Tibial artery (tissue), 4 donors: ENCODE measurements at regions not wholly inside any gene's neighbourhood (a gene's known extent, or its start where the extent isn't known, plus 50 kb on each side); places are given as distances from the start of the nearest gene placed in this dataset.
"Not testable (repeated sequence)": the region's sequence is repeated elsewhere in the genome, so short reads cannot be mapped to it uniquely, and the experiment has no call there.

Experiments
- DNase-seq, 2 donors: peaks; one replicate each; pipeline ENCODE4 v3.0.0-alpha.2; 2019
- H3K27ac ChIP-seq, 2 donors: fragments of 200-600 bp; sonication (generic) in 1 of 2; 1 replicate in 1 of 2; 2 replicates in 1 of 2; pipeline ENCODE4 v1.5.1; 2018 to 2019; ENCODE audit warnings: mild to moderate bottlenecking in 1 of 2
- H3K27me3 ChIP-seq, 2 donors: fragments of 200-600 bp; sonication (generic) in 1 of 2; one replicate each; pipeline versions ENCODE4 v1.5.1 to v1.6.0; 2016 to 2019
- H3K36me3 ChIP-seq, 3 donors: fragments of 200-600 bp; sonication (generic) in 2 of 3; one replicate each; pipeline ENCODE4 v1.5.1; 2016 to 2019; ENCODE audit warnings: mild to moderate bottlenecking in 2 of 3
- H3K4me1 ChIP-seq, 4 donors: fragments of 200-600 bp; sonication (generic) in 2 of 4; 1 replicate in 3 of 4; 2 replicates in 1 of 4; pipeline ENCODE4 v1.5.1; 2016 to 2019
- H3K4me3 ChIP-seq, 2 donors: fragments of 200-600 bp; sonication (generic) in 1 of 2; 1 replicate in 1 of 2; 2 replicates in 1 of 2; pipeline ENCODE4 v1.5.1; 2018 to 2019; ENCODE audit warnings: mild to moderate bottlenecking in 2 of 2
- H3K9me3 ChIP-seq, 3 donors: fragments of 200-600 bp; sonication (generic) in 1 of 3; one replicate each; pipeline ENCODE4 v1.5.1; 2016 to 2019
- intact Hi-C: fragments of 100-400 bp; cut with DNase I; formaldehyde crosslinking; loops from one replicate; pipeline ENCODE4 v1.15.0; 2023; ENCODE audit warnings: low total_unique reads

- H3K27ac ChIP-seq: peak overlapping the region in 1 of 2 donors; percentile 69
- intact Hi-C loops, H3K4me1 ChIP-seq, H3K36me3 ChIP-seq, H3K27me3 ChIP-seq, H3K9me3 ChIP-seq, DNase-seq: not testable (repeated sequence)
- H3K4me3 ChIP-seq: peak overlapping the region; percentile 46 to 47
Observed at GRCh38 chr5:71289946-71290345, 165.5 kb upstream of the BDP1 start.

GRCh38 chr5:71290979-71291378 lies 164.5 kb upstream of the BDP1 start:
- H3K4me3 ChIP-seq, H3K27me3 ChIP-seq, H3K36me3 ChIP-seq, H3K9me3 ChIP-seq, DNase-seq, intact Hi-C loops, H3K27ac ChIP-seq, H3K4me1 ChIP-seq: not testable (repeated sequence)
